ENCODE measurements at regions not wholly inside any gene's neighbourhood (a gene's known extent, or its start where the extent isn't known, plus 50 kb on each side); places are given as distances from the start of the nearest gene placed in this dataset.

DNA sequence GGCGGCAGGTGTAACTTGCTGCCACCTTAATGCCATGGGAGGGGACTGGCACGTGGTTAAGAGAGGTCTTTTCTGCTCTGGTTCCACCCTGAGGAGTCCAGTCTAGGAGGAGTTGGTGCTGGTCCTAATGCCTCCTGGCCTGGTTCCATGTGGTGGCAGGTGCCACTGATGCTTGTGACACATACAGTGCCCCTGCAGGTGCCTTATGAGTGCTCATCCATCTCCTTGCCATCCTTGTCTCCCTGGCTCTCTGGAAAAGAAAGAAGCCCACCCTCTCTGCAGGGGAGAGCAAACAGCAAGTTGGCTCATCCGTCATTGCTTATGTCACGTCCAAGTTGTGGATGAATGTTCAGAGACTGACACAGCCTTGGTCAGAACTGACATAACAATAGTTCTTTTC is 175.8 kb upstream of the DPH6 start:
- H3K4me3 ChIP-seq = no peak overlapping the region
- no peak overlapping the region for H3K27ac ChIP-seq

DNA sequence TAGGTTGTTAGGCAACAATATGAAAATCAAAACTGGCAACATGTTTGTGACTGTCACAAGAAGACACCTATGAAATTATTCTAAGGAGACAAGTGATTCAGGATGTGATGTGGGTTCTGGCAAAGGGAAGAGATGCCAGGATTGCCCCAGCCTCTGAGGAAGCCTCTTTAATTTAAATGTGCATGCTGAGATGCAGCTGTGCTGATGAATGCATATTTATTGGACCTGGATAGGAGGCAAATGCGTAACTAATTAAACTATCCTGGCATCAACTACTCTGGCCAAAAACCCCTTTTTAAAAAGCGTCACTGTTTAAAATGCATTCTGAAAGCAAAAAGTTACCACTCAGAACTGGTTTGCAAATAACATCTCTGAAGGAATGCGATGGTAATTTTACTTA is 176.5 kb upstream of the DPH6 start:
- Histone ChIP-seq H3K27ac (no peak overlapping the region), H3K4me3 (no peak overlapping the region)

GRCh38 chr15:35723120-35723847 is 177.3 kb upstream of the DPH6 start:
- no peak overlapping the region for H3K4me3 ChIP-seq
- H3K27ac ChIP-seq = no peak overlapping the region

- H3K27ac ChIP-seq = no peak overlapping the region
- H3K4me3 ChIP-seq = no peak overlapping the region
Measured at GRCh38 chr15:35723852-35724251, 177.9 kb upstream of the DPH6 start.

DNA sequence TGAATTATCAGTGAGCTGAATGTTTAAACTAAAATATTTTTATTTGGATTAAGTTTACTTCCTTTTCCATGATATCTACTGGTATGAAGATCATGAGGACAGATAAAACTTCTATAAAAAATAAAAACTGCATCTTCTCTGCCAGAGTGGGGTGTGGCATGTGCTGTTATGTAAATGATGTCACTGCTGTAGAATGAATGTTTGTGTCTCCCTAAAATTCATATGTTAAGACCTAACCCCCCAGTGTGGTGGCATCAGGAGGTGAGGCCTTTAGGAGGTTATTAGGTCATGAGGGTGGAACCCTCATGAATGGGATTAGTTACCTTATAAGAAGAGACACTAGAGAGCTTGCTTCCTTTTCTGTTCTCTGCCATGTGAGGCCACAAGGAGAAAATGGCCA is 178.7 kb upstream of the DPH6 start:
- H3K27ac ChIP-seq = no peak overlapping the region
- H3K4me3 ChIP-seq = no peak overlapping the region

DNA sequence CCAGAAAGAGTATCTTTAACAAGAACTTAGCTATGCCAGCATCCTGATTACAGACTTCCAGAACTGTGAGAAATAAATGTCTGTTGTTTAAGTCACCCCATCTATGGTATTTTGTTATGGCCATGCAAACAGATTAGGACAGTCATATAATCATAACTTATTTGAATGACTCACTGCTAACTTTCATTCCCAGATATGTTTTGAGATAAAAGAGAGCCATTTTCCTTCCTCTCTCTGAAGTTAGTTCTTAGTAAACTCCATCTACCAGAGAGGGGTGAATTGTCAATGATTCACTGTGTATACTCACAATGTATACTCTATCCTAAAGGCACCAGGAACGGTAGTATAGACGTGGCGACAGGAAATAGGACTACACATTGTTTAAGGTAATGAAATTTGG is 179.4 kb upstream of the DPH6 start:
- no peak overlapping the region for H3K4me3 ChIP-seq
- H3K27ac ChIP-seq = no peak overlapping the region

DNA sequence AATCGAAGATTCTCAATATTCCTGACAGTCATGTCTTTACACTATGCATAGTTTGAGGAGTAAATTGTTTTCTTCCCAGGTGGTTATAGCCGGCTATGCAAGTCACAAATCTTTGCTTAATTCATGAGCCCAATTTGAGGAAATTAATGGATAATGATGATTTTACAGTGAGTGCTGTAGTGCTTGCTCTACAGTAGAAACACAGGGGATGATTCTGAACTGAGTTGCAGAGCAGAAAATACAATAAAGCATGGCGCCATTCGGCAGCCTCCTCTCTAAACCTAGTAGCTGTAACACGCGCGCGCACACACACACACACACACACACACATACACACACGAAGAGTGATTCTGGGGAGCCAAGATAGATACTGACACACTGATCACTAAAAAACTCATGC is 181.7 kb upstream of the DPH6 start:
- no peak overlapping the region for H3K27ac ChIP-seq
- H3K4me3 ChIP-seq = no peak overlapping the region

GRCh38 chr15:35728219-35728940 is 182.4 kb upstream of the DPH6 start:
- Histone ChIP-seq H3K27ac (no peak overlapping the region), H3K4me3 (no peak overlapping the region)

DNA sequence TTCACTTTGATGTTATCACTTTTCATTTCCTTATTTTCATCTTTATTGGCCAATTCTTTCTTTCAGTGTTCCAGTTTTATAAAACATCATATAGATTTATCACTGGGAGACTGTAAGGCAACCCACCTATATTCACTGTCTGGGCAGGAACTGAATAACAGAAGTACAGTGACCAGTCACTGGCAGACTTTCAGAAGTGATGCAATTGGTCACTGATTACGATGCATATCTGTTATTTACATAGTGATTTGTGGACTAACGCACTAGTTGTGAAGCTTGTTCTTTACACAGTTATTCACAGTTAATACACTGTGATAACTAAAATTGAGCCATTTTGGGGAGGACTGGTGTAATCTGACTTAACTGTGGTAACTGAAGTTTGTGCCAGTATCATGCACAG is 190.2 kb upstream of the DPH6 start:
- Histone ChIP-seq H3K4me3 (no peak overlapping the region), H3K27ac (no peak overlapping the region)

GRCh38 chr15:35737441-35737840 is 191.5 kb upstream of the DPH6 start:
- no peak overlapping the region for H3K4me3 ChIP-seq
- H3K27ac ChIP-seq = no peak overlapping the region

DNA sequence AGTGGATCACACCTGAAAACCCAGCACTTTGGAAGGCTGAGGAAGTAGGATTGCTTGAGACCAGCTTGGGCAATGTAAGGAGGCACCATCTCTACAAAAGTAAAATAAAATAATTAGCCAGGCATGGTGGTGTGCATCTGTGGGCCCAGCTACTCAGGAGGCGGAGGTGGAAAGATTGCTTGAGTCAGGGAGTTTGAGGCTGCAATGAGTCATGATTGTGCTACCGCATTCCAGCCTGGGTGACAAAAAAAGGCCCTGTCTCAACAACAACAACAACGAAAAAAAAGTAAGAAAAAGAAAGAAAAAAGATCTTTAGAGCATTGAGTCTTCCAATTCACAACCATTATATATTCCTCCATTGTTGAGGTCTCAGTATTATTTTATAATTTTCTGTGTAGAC is 192.4 kb upstream of the DPH6 start:
- Histone ChIP-seq H3K27ac (no peak overlapping the region), H3K4me3 (no peak overlapping the region)

GRCh38 chr15:35740761-35741160 is 194.8 kb upstream of the DPH6 start:
- Histone ChIP-seq H3K4me3 (no peak overlapping the region), H3K27ac (no peak overlapping the region)

DNA sequence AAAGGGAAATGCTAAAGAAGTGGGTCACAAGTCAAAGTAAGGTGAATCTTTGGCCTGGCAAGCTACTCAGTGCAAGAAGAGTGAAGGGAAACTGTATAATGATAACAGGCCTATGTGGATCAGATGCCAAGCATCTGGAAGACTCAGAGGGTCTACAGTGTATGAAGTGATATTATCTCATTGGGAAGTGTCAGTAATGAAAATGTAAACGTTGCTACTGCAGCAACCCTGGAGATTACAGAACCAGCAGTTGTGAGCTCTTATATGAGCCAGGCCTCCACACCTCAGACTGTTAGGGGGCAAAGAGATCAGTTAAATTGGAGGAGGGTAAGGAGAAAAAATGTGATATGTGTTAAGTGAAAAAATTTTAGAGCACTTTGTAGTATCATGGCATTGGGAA is 195.4 kb upstream of the DPH6 start:
- no peak overlapping the region for H3K27ac ChIP-seq
- H3K4me3 ChIP-seq = no peak overlapping the region

DNA sequence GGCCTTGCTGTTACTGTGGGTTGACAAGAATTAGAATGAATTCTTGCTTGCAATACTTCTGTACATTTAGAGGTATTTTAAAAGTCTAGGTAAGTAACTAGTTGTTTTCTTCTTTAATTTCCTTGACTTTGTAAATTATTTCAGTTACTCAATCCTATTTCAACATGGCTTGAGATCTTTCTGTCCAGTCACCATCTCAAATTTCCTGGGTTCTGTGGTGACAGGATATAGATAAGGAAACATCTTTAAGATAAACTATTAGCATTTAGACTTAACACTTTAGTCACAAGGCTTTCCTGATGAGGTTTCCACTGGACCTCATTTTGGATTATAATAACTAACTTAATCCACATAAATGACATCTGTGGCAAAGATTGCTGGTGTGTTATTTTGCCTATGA is 195.9 kb upstream of the DPH6 start:
- H3K4me3 ChIP-seq = no peak overlapping the region

DNA sequence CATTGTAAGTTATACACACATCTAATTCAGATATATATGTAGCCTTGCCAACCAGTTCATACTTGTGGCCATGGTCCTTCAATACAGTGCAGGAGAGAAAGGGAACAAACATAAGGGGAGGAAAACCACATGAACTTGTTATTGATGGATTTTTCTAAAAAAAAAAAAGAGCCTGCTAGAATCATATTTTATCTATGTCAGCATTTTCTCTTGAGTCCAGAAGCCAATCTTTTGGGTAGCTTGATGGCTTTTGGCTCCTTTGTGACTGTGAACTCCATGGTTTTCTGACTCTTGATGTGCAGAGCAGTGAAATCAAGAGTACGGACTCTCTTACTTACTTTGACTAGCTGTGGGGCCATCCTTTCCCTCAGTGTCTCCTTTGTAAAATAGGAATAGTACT is 197.4 kb upstream of the DPH6 start:
- no peak overlapping the region for H3K27ac ChIP-seq

More for the DNA sequence above, 195.9 kb upstream of the DPH6 start:
- no peak overlapping the region for H3K27ac ChIP-seq

DNA sequence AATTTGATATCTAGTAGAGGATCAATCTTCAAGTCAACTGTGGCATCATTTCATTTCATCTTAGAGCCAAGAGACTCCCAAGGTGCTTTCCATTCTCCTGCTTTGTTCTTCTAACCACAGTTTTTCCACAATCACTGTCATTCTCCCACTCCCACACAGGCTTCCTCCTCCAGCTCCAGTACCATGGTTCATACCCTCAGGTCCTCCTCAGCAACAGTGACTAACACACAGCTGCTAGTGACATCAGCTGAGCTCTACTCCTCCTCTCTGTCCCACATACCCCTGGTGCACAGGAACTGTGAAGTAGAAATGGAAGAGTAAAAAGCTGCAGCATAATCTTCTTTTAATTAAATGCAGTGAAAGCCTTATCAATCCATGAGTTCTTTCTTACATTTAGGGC is 200.2 kb upstream of the DPH6 start:
- no peak overlapping the region for H3K27ac ChIP-seq
- H3K4me3 ChIP-seq = no peak overlapping the region

More for the DNA sequence above, 197.4 kb upstream of the DPH6 start:
- no peak overlapping the region for H3K4me3 ChIP-seq

GRCh38 chr15:35748105-35748504 is 202.1 kb upstream of the DPH6 start:
- H3K4me3 ChIP-seq = no peak overlapping the region
- H3K27ac ChIP-seq = no peak overlapping the region

- H3K27ac ChIP-seq = no peak overlapping the region
- no peak overlapping the region for H3K4me3 ChIP-seq
Measured at GRCh38 chr15:35750051-35750450, 204.1 kb upstream of the DPH6 start.

- no peak overlapping the region for H3K4me3 ChIP-seq
- H3K27ac ChIP-seq = peak overlapping the region in 2 of 21 experiments; percentile 13 to 49
Measured at GRCh38 chr15:35751413-35752133, 205.6 kb upstream of the DPH6 start.

- Histone ChIP-seq H3K4me3 (no peak overlapping the region), H3K27ac (no peak overlapping the region)
Measured at GRCh38 chr15:35752134-35752466, 206.1 kb upstream of the DPH6 start.

DNA sequence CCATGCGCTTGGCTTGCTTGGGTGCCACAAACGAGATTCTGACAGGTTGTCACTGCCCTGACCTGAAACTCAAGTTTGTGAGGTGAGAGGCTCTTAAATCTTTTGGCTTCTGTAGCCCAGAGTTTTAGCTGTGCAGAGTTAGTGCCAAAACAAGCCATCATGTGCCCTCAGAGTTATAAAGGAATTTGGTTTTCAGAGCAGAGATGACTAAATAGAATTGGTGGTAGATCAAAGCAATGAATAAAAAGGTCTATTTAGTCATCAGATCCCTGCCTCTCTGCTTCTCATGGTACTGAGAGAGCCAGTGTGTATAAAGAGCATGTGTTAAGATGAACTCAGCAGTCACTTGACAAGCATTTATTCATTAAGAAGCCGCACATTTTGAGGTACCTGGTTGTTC is 207.5 kb upstream of the DPH6 start:
- no peak overlapping the region for H3K4me3 ChIP-seq
- no peak overlapping the region for H3K27ac ChIP-seq
